ENCODE measurements at regions not wholly inside any gene's neighbourhood (a gene's known extent, or its start where the extent isn't known, plus 50 kb on each side); places are given as distances from the start of the nearest gene placed in this dataset.

GRCh38 chr6:134814076-134814695 is 135.7 kb downstream of the ALDH8A1 start:
- intact Hi-C loops (cut with DNase I; ENCODE audit: low total_unique reads) (no loop called here), in situ Hi-C loops (cut with MboI; ENCODE audit: low pct_ligation_motif_present in 1 of 4, low pct_unique_long_range_greater_than_20kb in 1 of 4, low sequenced_read_pairs in 3 of 4) (loop anchor here in 1 of 4 donors (10.0 kb wide), 2 partner anchors 169 to 659 kb away; no protein-coding TSS in a partner anchor)
- no peaks in the 10 kb centered on the region for H3K36me3 ChIP-seq
- H3K4me3 ChIP-seq: no peak overlapping the region
- H3K4me1 ChIP-seq: no peaks in the 10 kb centered on the region
- no peak for TF ChIP-seq POLR2A (IDR thresholded peaks at IDR 0.05)
- TF ChIP-seq POLR2AphosphoS5 (IDR thresholded peaks at IDR 0.05): no peak
- TF ChIP-seq CTCF (IDR thresholded peaks at IDR 0.05): no peak
- TF ChIP-seq EP300 (IDR thresholded peaks at IDR 0.05; ENCODE audit: low read depth): no peak
- WGBS, 2 donors (ENCODE audit: low coverage in 1 of 2): 90 to 96% methylated on average over 4 of the region's 4 CpGs
- H3K27me3 ChIP-seq: no peaks in the 10 kb centered on the region
- no peaks in the 10 kb centered on the region for H3K9me3 ChIP-seq
- no peak for DNase-seq
- no peak overlapping the region for H3K27ac ChIP-seq

GRCh38 chr6:134813146-134813545 is 136.8 kb downstream of the ALDH8A1 start:
- DNase-seq: no peak
- H3K4me3 ChIP-seq: no peak overlapping the region
- whole genome bisulfite sequencing, 2 donors (ENCODE audit: low coverage in 1 of 2): 97 to 100% methylated on average over 2 of the region's 2 CpGs
- in situ Hi-C loops (cut with MboI; ENCODE audit: low pct_ligation_motif_present in 1 of 4, low pct_unique_long_range_greater_than_20kb in 1 of 4, low sequenced_read_pairs in 3 of 4): loop anchor here in 1 of 4 donors (10.0 kb wide), 2 partner anchors 168 to 658 kb away; no protein-coding TSS in a partner anchor
- no peak overlapping the region for H3K27ac ChIP-seq
- no peaks in the 10 kb centered on the region for H3K36me3 ChIP-seq
- no peaks in the 10 kb centered on the region for H3K27me3 ChIP-seq
- no peak for TF ChIP-seq POLR2AphosphoS5 (IDR thresholded peaks at IDR 0.05)
- TF ChIP-seq EP300 (IDR thresholded peaks at IDR 0.05; ENCODE audit: low read depth): no peak
- TF ChIP-seq CTCF (IDR thresholded peaks at IDR 0.05): no peak
- TF ChIP-seq POLR2A (IDR thresholded peaks at IDR 0.05): no peak
- intact Hi-C loops (cut with DNase I; ENCODE audit: low total_unique reads): no loop called here
- no peaks in the 10 kb centered on the region for H3K4me1 ChIP-seq
- H3K9me3 ChIP-seq: no peaks in the 10 kb centered on the region

- Histone ChIP-seq H3K27me3 (no peaks in the 10 kb centered on the region), H3K36me3 (no peaks in the 10 kb centered on the region), H3K4me3 (no peak overlapping the region), H3K27ac (no peak overlapping the region), H3K4me1 (no peaks in the 10 kb centered on the region), H3K9me3 (no peaks in the 10 kb centered on the region)
- TF ChIP-seq POLR2AphosphoS5 (IDR thresholded peaks at IDR 0.05) (no peak), POLR2A (IDR thresholded peaks at IDR 0.05) (no peak), EP300 (IDR thresholded peaks at IDR 0.05; ENCODE audit: low read depth) (no peak), CTCF (IDR thresholded peaks at IDR 0.05) (no peak)
- WGBS, 2 donors (ENCODE audit: low coverage in 1 of 2): 93 to 100% methylated on average over 2 of the region's 2 CpGs
- intact Hi-C loops (cut with DNase I; ENCODE audit: low total_unique reads): no loop called here
- in situ Hi-C loops (cut with MboI; ENCODE audit: low pct_ligation_motif_present in 1 of 4, low pct_unique_long_range_greater_than_20kb in 1 of 4, low sequenced_read_pairs in 3 of 4): loop anchor here in 1 of 4 donors (10.0 kb wide), 2 partner anchors 166 to 656 kb away; no protein-coding TSS in a partner anchor
- DNase-seq: no peak
Observed at GRCh38 chr6:134810402-134810801, 139.5 kb downstream of the ALDH8A1 start.

GRCh38 chr6:134809130-134809529 is 140.8 kb downstream of the ALDH8A1 start:
- in situ Hi-C loops (cut with MboI; ENCODE audit: low pct_ligation_motif_present in 1 of 4, low pct_unique_long_range_greater_than_20kb in 1 of 4, low sequenced_read_pairs in 3 of 4) (loop anchor here in 1 of 4 donors (10.0 kb wide), 1 partner anchor 644 kb away; no protein-coding TSS in a partner anchor), intact Hi-C loops (cut with DNase I; ENCODE audit: low total_unique reads) (no loop called here)

More at GRCh38 chr6:134809130-134809529, 140.8 kb downstream of the ALDH8A1 start:
- no peaks in the 10 kb centered on the region for H3K36me3 ChIP-seq
- H3K27me3 ChIP-seq: no peaks in the 10 kb centered on the region
- no peaks in the 10 kb centered on the region for H3K4me1 ChIP-seq
- no peaks in the 10 kb centered on the region for H3K9me3 ChIP-seq
- no peak overlapping the region for H3K4me3 ChIP-seq
- DNase-seq: no peak
- H3K27ac ChIP-seq: no peak overlapping the region
- TF ChIP-seq POLR2A (IDR thresholded peaks at IDR 0.05) (no peak), POLR2AphosphoS5 (IDR thresholded peaks at IDR 0.05) (no peak), EP300 (IDR thresholded peaks at IDR 0.05; ENCODE audit: low read depth) (no peak), CTCF (IDR thresholded peaks at IDR 0.05) (no peak)
- 64 to 73% methylated on average over 3 to 4 of the region's 4 CpGs for WGBS, 2 donors (ENCODE audit: low coverage in 1 of 2)

Measured in transverse colon (tissue), 4 donors.